ENCODE measurements at regions not wholly inside any gene's neighbourhood (a gene's known extent, or its start where the extent isn't known, plus 50 kb on each side); places are given as distances from the start of the nearest gene placed in this dataset.

GRCh38 chr3:153462545-153462944 is 300.5 kb downstream of the RAP2B start:
- Histone ChIP-seq H3K4me1 (ENCODE audit: control insufficient read depth, insufficient read depth, low read length) (no peaks in the 10 kb centered on the region), H3K4me3 (no peak overlapping the region), H2AFZ (ENCODE audit: control insufficient read depth, low read depth, low read length) (no peak overlapping the region), H3K27me3 (replicated peaks in 1 of 2; ENCODE audit: control insufficient read depth in 2 of 2, insufficient read depth in 2 of 2, low read length in 1 of 2) (no peaks in the 10 kb centered on the region), H3K79me2 (ENCODE audit: control insufficient read depth, insufficient read depth, low read length) (no peaks in the 10 kb centered on the region), H3K4me2 (ENCODE audit: control insufficient read depth, insufficient read depth) (no peak overlapping the region), H4K20me1 (ENCODE audit: control insufficient read depth, insufficient read depth) (no peaks in the 10 kb centered on the region), H3K27ac (ENCODE audit: control insufficient read depth, insufficient read depth) (no peak overlapping the region), H3K36me3 (ENCODE audit: control insufficient read depth in 2 of 2, insufficient read depth in 2 of 2, low read length in 1 of 2) (no peaks in the 10 kb centered on the region), H3K9me3 (replicated peaks; ENCODE audit: control insufficient read depth, insufficient read depth, low read length) (no peaks in the 10 kb centered on the region), H3K9ac (ENCODE audit: control insufficient read depth, insufficient read depth, low read length) (no peak overlapping the region)
- RAD21 ChIA-PET (ENCODE audit: unreplicated experiment): no interaction called here
- no peak for ATAC-seq
- no peak for DNase-seq (ENCODE audit: low read depth, low spot score)
- CTCF ChIA-PET: interaction anchor here (0.6 kb wide), 1 partner anchor 22 kb away, joined by 3 read pairs; no protein-coding TSS in a partner anchor
- BruUV-seq (replicated peaks): no TSS peak
- POLR2A ChIA-PET: no interaction called here
- no peak for FAIRE-seq
- intact Hi-C loops (cut with micrococcal nuclease; ENCODE audit: unreplicated experiment) (no loop called here), in situ Hi-C loops (cut with MboI) (no loop called here)
- WGBS (ENCODE audit: insufficient coverage, insufficient replicate concordance, low lambda C conversion rate, missing lambda C conversion rate): 0% methylated on average over 1 of the region's 1 CpG
- SMC1A ChIA-PET (ENCODE audit: uncharacterized antibody, unreplicated experiment): no interaction called here
- no peak for TF ChIP-seq BRCA1 (IDR thresholded peaks at IDR 0.05; ENCODE audit: low read depth, low read length)
- no peak for TF ChIP-seq POU2F2 (IDR thresholded peaks at IDR 0.05; ENCODE audit: borderline replicate concordance, low read depth, low read length)
- no peak for TF ChIP-seq ZNF384 (IDR thresholded peaks at IDR 0.05; ENCODE audit: borderline replicate concordance, low read depth, low read length)
- no peak for TF ChIP-seq ATF7 (IDR thresholded peaks at IDR 0.05; ENCODE audit: low read depth)
- TF ChIP-seq ESRRA (IDR thresholded peaks at IDR 0.05; ENCODE audit: low read length): no peak
- no peak for TF ChIP-seq ASH2L (IDR thresholded peaks at IDR 0.05; ENCODE audit: borderline replicate concordance, low read depth)
- TF ChIP-seq E2F8 (IDR thresholded peaks at IDR 0.05; ENCODE audit: low read depth, partially characterized antibody): no peak
- no peak for TF ChIP-seq BMI1 (IDR thresholded peaks at IDR 0.05; ENCODE audit: borderline replicate concordance)
- TF ChIP-seq, protein P1, sequence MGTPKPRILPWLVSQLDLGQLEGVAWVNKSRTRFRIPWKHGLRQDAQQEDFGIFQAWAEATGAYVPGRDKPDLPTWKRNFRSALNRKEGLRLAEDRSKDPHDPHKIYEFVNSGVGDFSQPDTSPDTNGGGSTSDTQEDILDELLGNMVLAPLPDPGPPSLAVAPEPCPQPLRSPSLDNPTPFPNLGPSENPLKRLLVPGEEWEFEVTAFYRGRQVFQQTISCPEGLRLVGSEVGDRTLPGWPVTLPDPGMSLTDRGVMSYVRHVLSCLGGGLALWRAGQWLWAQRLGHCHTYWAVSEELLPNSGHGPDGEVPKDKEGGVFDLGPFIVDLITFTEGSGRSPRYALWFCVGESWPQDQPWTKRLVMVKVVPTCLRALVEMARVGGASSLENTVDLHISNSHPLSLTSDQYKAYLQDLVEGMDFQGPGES (IDR thresholded peaks at IDR 0.05): no peak
- TF ChIP-seq, protein P2, sequence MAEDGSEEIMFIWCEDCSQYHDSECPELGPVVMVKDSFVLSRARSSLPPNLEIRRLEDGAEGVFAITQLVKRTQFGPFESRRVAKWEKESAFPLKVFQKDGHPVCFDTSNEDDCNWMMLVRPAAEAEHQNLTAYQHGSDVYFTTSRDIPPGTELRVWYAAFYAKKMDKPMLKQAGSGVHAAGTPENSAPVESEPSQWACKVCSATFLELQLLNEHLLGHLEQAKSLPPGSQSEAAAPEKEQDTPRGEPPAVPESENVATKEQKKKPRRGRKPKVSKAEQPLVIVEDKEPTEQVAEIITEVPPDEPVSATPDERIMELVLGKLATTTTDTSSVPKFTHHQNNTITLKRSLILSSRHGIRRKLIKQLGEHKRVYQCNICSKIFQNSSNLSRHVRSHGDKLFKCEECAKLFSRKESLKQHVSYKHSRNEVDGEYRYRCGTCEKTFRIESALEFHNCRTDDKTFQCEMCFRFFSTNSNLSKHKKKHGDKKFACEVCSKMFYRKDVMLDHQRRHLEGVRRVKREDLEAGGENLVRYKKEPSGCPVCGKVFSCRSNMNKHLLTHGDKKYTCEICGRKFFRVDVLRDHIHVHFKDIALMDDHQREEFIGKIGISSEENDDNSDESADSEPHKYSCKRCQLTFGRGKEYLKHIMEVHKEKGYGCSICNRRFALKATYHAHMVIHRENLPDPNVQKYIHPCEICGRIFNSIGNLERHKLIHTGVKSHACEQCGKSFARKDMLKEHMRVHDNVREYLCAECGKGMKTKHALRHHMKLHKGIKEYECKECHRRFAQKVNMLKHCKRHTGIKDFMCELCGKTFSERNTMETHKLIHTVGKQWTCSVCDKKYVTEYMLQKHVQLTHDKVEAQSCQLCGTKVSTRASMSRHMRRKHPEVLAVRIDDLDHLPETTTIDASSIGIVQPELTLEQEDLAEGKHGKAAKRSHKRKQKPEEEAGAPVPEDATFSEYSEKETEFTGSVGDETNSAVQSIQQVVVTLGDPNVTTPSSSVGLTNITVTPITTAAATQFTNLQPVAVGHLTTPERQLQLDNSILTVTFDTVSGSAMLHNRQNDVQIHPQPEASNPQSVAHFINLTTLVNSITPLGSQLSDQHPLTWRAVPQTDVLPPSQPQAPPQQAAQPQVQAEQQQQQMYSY (CRISPR knock-in tag; IDR thresholded peaks at IDR 0.05): no peak
- TF ChIP-seq, protein P3, sequence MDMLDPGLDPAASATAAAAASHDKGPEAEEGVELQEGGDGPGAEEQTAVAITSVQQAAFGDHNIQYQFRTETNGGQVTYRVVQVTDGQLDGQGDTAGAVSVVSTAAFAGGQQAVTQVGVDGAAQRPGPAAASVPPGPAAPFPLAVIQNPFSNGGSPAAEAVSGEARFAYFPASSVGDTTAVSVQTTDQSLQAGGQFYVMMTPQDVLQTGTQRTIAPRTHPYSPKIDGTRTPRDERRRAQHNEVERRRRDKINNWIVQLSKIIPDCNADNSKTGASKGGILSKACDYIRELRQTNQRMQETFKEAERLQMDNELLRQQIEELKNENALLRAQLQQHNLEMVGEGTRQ (IDR thresholded peaks at IDR 0.05; ENCODE audit: borderline replicate concordance, low read depth, low read length): no peak
- no peak for TF ChIP-seq CHD2 (IDR thresholded peaks at IDR 0.05; ENCODE audit: borderline replicate concordance, low read depth, low read length)
- TF ChIP-seq MYC (IDR thresholded peaks at IDR 0.05; ENCODE audit: insufficient read depth, insufficient read length, insufficient replicate concordance, low read length, severe bottlenecking): no peak
- TF ChIP-seq HCFC1 (IDR thresholded peaks at IDR 0.05; ENCODE audit: low read length): no peak
- TF ChIP-seq FOXK2 (IDR thresholded peaks at IDR 0.05): no peak

All from GM12878 (cell line).